PC-9 (cell line): ENCODE measurements at regions not wholly inside any gene's neighbourhood (a gene's known extent, or its start where the extent isn't known, plus 50 kb on each side); places are given as distances from the start of the nearest gene placed in this dataset.

ENCODE experiments used
- BruUV-seq: library from RNA; stranded (reverse); fragments of 400-500 nt; replicated peaks from 2 replicates; lab custom pipeline; 2021; lab: Mats Ljungman, UMichigan
- CTCF ChIA-PET: fragments of 300-600 bp; sonication (Branson Sonifier 250); formaldehyde crosslinking; loops from one replicate; lab custom pipeline; 2022; ENCODE audit warnings: antibody characterized with exemption; lab: Charles Lee
- POLR2A ChIA-PET: fragments of 300-600 bp; sonication (Branson Sonifier 250); formaldehyde crosslinking; loops from one replicate; lab custom pipeline; 2022; ENCODE audit warnings: antibody characterized with exemption; ENCODE audit not compliant: unreplicated experiment; lab: Charles Lee
- DNase-seq, 2 experiments: peaks; one replicate each; pipeline versions ENCODE4 v3.0.0 to v3.0.0-alpha.2; 2015 to 2022; ENCODE audit warnings: mixed read lengths in 1 of 2
- H2AFZ ChIP-seq: fragments of 200-600 bp; sonication (generic); 2 replicates; pipeline ENCODE4 v1.8.1; 2017; ENCODE audit warnings: antibody characterized with exemption
- H3F3A ChIP-seq: fragments of 200-600 bp; sonication (generic); 2 replicates; pipeline ENCODE4 v1.8.1; 2017; ENCODE audit warnings: antibody characterized with exemption, mild to moderate bottlenecking, low read depth; ENCODE audit not compliant: insufficient read depth
- H3K27ac ChIP-seq: fragments of 200-600 bp; sonication (generic); 2 replicates; pipeline ENCODE4 v1.6.1; 2016; ENCODE audit warnings: mixed run types
- H3K27me3 ChIP-seq: fragments of 200-600 bp; sonication (generic); 2 replicates; pipeline ENCODE4 v1.6.1; 2016; ENCODE audit warnings: low read depth, mixed run types; ENCODE audit not compliant: insufficient read depth
- H3K36me3 ChIP-seq: fragments of 200-600 bp; sonication (generic); 2 replicates; pipeline ENCODE4 v1.6.1; 2016; ENCODE audit warnings: low read depth, mixed run types
- H3K4me1 ChIP-seq: fragments of 200-600 bp; sonication (generic); replicated peaks from 2 replicates; pipeline ENCODE4 v1.6.1; 2016; ENCODE audit warnings: mixed run types; ENCODE audit not compliant: insufficient read depth
- H3K4me2 ChIP-seq: fragments of 200-600 bp; sonication (generic); 2 replicates; pipeline ENCODE4 v1.6.1; 2017; ENCODE audit warnings: mixed run types
- H3K4me3 ChIP-seq: fragments of 200-600 bp; sonication (generic); 2 replicates; pipeline ENCODE4 v1.6.1; 2016; ENCODE audit warnings: mixed run types
- H3K79me2 ChIP-seq: fragments of 200-600 bp; sonication (generic); 2 replicates; pipeline ENCODE4 v1.6.1; 2017; ENCODE audit warnings: low read depth, mixed run types
- H3K9me2 ChIP-seq: fragments of 200-600 bp; sonication (generic); 2 replicates; pipeline ENCODE4 v1.8.1; 2017; ENCODE audit warnings: mild to moderate bottlenecking; ENCODE audit not compliant: insufficient read depth
- H3K9me3 ChIP-seq: fragments of 200-600 bp; sonication (generic); 2 replicates; pipeline ENCODE4 v1.8.1; 2016; ENCODE audit warnings: low read depth; ENCODE audit not compliant: insufficient read depth
- H4K20me1 ChIP-seq: fragments of 200-600 bp; sonication (generic); 2 replicates; pipeline ENCODE4 v1.8.1; 2017; ENCODE audit not compliant: insufficient read depth
- EZH2 ChIP-seq: fragments of 200-600 bp; sonication (generic); IDR thresholded peaks from 2 replicates; pipeline ENCODE4 v1.8.0; 2017; ENCODE audit warnings: antibody characterized with exemption, low read depth
- intact Hi-C: fragments of 100-400 bp; cut with micrococcal nuclease; formaldehyde crosslinking; loops from one replicate; pipeline ENCODE4 v1.10.0; 2022; ENCODE audit not compliant: unreplicated experiment
- TF ChIP-seq, protein P1 (sequence below): fragments of 200-600 bp; sonication (generic); conservative IDR thresholded peaks from 2 replicates; pipeline ENCODE4 v1.6.1; 2017; ENCODE audit warnings: mixed run types, antibody characterized with exemption, mild to moderate bottlenecking, moderate library complexity

DNA sequence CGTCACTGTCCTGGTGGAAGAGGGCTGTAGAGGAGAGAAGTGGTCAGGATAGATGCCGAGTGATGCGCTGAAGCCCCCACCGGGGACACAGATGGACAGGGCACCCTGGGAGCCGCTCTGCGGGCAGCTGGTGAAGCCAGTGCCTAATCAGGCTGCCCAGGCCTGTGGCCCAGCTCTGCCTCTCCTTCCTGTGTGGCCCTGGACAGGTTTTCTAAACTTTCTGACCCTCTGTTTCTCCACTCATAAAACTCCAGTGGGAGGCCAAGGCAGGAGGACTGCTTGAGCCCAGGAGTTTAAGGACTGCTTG is 86.1 kb downstream of the C5orf15 start:
- Histone ChIP-seq H2AFZ (no peak overlapping the region), H3F3A (no peaks in the 10 kb centered on the region), H4K20me1 (no peaks in the 10 kb centered on the region), H3K9me2 (no peaks in the 10 kb centered on the region), H3K9me3 (no peaks in the 10 kb centered on the region), H3K4me2 (no peak overlapping the region), H3K27me3 (no peaks in the 10 kb centered on the region), H3K36me3 (no peaks in the 10 kb centered on the region), H3K27ac (no peak overlapping the region), H3K4me3 (no peak overlapping the region), H3K4me1 (no peaks in the 10 kb centered on the region; the same call in 1 of the 2 replicates), H3K79me2 (no peaks in the 10 kb centered on the region)
- CTCF ChIA-PET: no interaction called here
- no peak for DNase-seq
- POLR2A ChIA-PET: no interaction called here
- BruUV-seq: no TSS peak
- TF ChIP-seq, protein P1, sequence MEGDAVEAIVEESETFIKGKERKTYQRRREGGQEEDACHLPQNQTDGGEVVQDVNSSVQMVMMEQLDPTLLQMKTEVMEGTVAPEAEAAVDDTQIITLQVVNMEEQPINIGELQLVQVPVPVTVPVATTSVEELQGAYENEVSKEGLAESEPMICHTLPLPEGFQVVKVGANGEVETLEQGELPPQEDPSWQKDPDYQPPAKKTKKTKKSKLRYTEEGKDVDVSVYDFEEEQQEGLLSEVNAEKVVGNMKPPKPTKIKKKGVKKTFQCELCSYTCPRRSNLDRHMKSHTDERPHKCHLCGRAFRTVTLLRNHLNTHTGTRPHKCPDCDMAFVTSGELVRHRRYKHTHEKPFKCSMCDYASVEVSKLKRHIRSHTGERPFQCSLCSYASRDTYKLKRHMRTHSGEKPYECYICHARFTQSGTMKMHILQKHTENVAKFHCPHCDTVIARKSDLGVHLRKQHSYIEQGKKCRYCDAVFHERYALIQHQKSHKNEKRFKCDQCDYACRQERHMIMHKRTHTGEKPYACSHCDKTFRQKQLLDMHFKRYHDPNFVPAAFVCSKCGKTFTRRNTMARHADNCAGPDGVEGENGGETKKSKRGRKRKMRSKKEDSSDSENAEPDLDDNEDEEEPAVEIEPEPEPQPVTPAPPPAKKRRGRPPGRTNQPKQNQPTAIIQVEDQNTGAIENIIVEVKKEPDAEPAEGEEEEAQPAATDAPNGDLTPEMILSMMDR: no peak
- no peak for TF ChIP-seq EZH2
- intact Hi-C loops: no loop called here

DNA sequence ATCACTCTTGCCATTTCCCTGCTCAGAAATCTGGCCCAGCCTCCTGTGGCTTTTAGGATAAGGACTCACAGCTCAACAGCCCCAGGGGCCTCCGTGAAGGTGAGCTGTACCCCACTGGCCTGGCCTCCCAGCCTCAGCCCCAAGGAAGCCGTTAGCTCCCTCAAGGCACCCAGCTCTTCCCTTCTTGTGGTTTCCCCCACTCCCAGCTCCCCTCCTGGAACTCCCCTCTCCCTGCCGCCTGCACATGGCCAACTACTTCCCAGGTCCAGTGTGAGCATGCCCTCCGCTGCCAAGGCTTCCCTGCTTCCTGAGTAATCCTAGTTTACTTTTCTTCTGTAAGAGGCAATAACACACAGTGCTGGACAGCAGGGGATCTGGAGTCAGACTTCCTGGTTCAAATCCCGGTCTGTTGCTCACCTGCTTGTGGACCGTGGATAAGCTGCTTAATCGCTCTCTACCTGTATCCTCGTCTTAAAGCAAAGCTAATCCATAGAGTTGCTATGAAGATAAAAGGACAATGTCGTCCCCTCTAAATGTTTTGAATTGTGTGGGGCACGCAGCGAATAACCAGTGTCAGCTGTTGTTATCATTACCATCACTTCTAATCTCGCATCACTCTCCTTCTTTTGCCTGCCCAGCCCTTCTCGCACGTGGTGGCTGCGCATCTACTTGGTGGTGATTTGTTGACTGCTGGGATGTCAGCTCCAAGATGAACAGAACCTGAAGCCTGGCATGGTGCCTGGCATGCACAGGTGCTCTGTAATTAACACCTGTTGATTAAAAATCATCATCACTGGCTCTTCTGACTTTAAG is 86.6 kb downstream of the C5orf15 start:
- Histone ChIP-seq H3K9me2 (no peaks in the 10 kb centered on the region), H3F3A (peaks cover 1% of the 10 kb centered on the region; the same call in 1 of the 2 replicates), H3K27ac (no peak overlapping the region), H3K36me3 (no peaks in the 10 kb centered on the region), H3K4me2 (no peak overlapping the region), H2AFZ (no peak overlapping the region), H3K27me3 (no peaks in the 10 kb centered on the region), H4K20me1 (no peaks in the 10 kb centered on the region), H3K4me3 (no peak overlapping the region), H3K79me2 (no peaks in the 10 kb centered on the region), H3K4me1 (peaks cover 5% of the 10 kb centered on the region), H3K9me3 (no peaks in the 10 kb centered on the region)
- intact Hi-C loops: no loop called here
- POLR2A ChIA-PET: no interaction called here
- no peak for DNase-seq
- BruUV-seq: no TSS peak
- TF ChIP-seq, protein P1: no peak
- no peak for TF ChIP-seq EZH2
- CTCF ChIA-PET: no interaction called here

DNA sequence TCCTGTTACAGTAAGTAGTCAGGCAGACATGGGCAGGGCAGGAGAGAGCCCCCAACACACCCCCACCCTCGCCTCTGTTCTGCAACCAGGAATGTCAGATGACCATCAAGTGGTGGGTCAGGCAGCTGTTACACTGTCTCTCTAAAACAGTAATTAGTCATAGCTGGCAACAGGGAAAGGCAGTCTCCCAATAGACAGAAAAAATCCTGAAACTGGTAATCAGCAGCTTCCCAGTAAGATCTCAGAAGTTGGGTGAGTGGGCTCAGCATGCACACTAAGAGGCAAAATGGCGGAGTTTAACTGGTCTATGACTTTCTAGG is 90.2 kb downstream of the C5orf15 start:
- no peak for DNase-seq
- H3K79me2 ChIP-seq: no peaks in the 10 kb centered on the region
- no peaks in the 10 kb centered on the region for H3K27me3 ChIP-seq
- H3K27ac ChIP-seq: no peak overlapping the region
- H3K9me3 ChIP-seq: peaks cover 19% of the 10 kb centered on the region; the same call in 1 of the 2 replicates
- H3K4me2 ChIP-seq: no peak overlapping the region
- H3F3A ChIP-seq: peaks cover 18% of the 10 kb centered on the region; the same call in 1 of the 2 replicates
- H2AFZ ChIP-seq: no peak overlapping the region
- ChIA-PET POLR2A (no interaction called here), CTCF (no interaction called here)
- intact Hi-C loops: no loop called here
- H3K4me1 ChIP-seq: peaks cover 27% of the 10 kb centered on the region
- BruUV-seq: no TSS peak
- no peak overlapping the region for H3K4me3 ChIP-seq
- TF ChIP-seq EZH2: no peak
- TF ChIP-seq, protein P1: no peak
- H3K9me2 ChIP-seq: no peaks in the 10 kb centered on the region
- no peaks in the 10 kb centered on the region for H4K20me1 ChIP-seq
- no peaks in the 10 kb centered on the region for H3K36me3 ChIP-seq
